ENCODE measurements at regions not wholly inside any gene's neighbourhood (a gene's known extent, or its start where the extent isn't known, plus 50 kb on each side); places are given as distances from the start of the nearest gene placed in this dataset.
"Not testable (repeated sequence)": the region's sequence is repeated elsewhere in the genome, so short reads cannot be mapped to it uniquely, and the experiment has no call there.

DNA sequence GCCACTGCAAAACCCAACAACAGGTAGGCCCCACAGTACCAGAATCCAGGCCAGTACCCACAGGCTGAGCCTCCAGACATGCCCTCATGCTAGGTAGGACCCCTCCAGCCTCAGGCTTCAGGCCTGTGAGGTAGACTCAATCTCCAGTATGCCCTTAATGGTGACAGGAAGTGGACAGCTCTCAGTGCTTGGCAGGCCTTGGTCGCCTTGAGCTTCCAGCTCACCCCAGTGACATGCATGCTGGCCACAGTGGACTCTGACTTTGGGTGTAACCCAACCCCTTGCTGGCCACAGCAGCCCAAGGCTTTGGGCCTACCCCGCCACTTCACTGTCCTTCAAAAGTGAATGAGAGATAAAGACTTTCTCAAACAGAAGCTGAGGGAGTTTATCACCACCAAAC, 324.2 kb downstream of the ANTXR2 start:
- ChIA-PET POLR2A (no interaction called here), CTCF (no interaction called here)
- no peak for DNase-seq (ENCODE audit: extremely low spot score)
- TF ChIP-seq SP1 (IDR thresholded peaks at IDR 0.05): no peak

DNA sequence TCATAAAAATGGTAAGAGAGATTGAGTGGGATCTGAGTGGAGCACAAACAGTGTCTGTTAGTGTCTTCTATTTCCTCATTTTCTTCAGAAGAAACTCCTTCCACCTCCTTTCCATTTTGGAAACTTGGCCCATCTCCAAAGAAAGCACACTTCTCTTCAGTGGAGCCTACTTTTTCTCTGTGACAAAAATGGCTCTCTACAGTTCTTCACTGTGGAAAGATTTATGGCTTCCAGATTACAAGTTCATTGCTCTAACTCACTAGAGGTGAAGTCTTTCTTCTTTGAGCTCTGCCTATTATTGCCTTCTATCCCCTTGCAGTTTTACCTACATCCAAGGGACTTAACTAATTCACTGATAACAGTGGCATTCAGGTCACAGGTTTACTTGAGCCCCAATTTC, 325.8 kb downstream of the ANTXR2 start:
- peak; percentile 11 for DNase-seq (ENCODE audit: extremely low spot score)
- POLR2A ChIA-PET: no interaction called here
- no peak for TF ChIP-seq ELF4 (IDR thresholded peaks at IDR 0.05)
- TF ChIP-seq, protein P1, sequence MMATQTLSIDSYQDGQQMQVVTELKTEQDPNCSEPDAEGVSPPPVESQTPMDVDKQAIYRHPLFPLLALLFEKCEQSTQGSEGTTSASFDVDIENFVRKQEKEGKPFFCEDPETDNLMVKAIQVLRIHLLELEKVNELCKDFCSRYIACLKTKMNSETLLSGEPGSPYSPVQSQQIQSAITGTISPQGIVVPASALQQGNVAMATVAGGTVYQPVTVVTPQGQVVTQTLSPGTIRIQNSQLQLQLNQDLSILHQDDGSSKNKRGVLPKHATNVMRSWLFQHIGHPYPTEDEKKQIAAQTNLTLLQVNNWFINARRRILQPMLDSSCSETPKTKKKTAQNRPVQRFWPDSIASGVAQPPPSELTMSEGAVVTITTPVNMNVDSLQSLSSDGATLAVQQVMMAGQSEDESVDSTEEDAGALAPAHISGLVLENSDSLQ (IDR thresholded peaks at IDR 0.05): peak; percentile 50; the same call in 1 of the 2 replicates
- CTCF ChIA-PET: interaction anchor here (0.6 kb wide), 1 partner anchor 452 kb away, joined by 3 read pairs; no protein-coding TSS in a partner anchor

DNA sequence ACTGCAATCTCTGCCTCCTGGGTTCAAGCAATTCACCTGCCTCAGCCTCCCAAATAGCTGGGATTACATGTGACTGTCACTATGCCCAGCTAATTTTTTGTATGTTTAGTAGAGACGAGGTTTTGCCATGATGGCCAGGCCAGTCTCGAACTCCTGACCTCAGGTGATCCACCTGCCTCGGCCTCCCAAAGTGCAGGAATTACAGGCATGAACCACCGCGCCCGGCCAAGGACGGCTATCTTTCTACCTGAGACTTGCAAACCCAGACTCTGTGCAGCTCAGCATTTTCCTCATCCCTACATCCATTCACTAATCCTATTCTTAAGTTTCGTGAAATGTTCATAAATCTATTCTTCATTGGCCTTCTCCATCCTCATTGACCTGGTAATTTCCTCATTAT, 330.0 kb downstream of the ANTXR2 start:
- DNase-seq (ENCODE audit: extremely low spot score): no peak
- CTCF ChIA-PET: no interaction called here
- TF ChIP-seq FOXA1 (IDR thresholded peaks at IDR 0.05) (no peak), FOXM1 (IDR thresholded peaks at IDR 0.05; ENCODE audit: borderline replicate concordance) (no peak), ARNT (IDR thresholded peaks at IDR 0.05) (no peak), BHLHE40 (IDR thresholded peaks at IDR 0.05; ENCODE audit: borderline replicate concordance) (no peak), NFRKB (IDR thresholded peaks at IDR 0.05) (no peak), ZNF384 (IDR thresholded peaks at IDR 0.05) (no peak), L3MBTL2 (conservative IDR thresholded peaks at IDR 0.05) (no peak), SP1 (IDR thresholded peaks at IDR 0.05) (no peak), ELF4 (IDR thresholded peaks at IDR 0.05) (no peak), FOXK2 (IDR thresholded peaks at IDR 0.05) (no peak), HDGF (IDR thresholded peaks at IDR 0.05; ENCODE audit: borderline replicate concordance) (no peak), TARDBP (IDR thresholded peaks at IDR 0.05) (no peak), CTBP1 (IDR thresholded peaks at IDR 0.05; ENCODE audit: borderline replicate concordance) (no peak), SUZ12 (IDR thresholded peaks at IDR 0.05) (no peak)
- TF ChIP-seq, protein P1 (IDR thresholded peaks at IDR 0.05): no peak
- POLR2A ChIA-PET: no interaction called here

DNA sequence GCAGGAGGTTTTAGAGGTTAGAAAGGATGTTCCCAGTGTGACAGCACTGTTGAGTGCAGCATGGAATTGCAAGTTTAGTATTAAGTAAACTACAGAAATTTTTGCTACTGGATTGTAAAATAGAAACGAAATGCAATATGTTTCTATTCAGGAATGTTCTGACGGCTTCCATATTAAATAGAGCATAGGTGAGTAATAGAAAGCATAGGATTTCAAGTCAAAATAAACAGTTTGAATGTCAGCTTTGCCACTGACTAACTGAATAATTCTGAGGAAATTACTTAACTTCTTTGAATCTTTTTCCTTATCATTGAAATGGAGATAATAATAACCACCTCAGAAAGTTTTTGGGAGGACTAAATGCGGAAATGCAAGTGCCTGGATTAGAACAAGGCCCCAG, 331.9 kb upstream of the GK2 start:
- CTCF ChIA-PET: no interaction called here
- TF ChIP-seq CTBP1 (IDR thresholded peaks at IDR 0.05; ENCODE audit: borderline replicate concordance): no peak
- TF ChIP-seq FOXK2 (IDR thresholded peaks at IDR 0.05): no peak
- TF ChIP-seq LEF1 (IDR thresholded peaks at IDR 0.05; ENCODE audit: borderline replicate concordance): no peak
- TF ChIP-seq L3MBTL2 (conservative IDR thresholded peaks at IDR 0.05): no peak
- no peak for TF ChIP-seq ARNT (IDR thresholded peaks at IDR 0.05)
- no peak for TF ChIP-seq SUZ12 (IDR thresholded peaks at IDR 0.05)
- no peak for TF ChIP-seq ZNF384 (IDR thresholded peaks at IDR 0.05)
- no peak for TF ChIP-seq HDGF (IDR thresholded peaks at IDR 0.05; ENCODE audit: borderline replicate concordance)
- POLR2A ChIA-PET: no interaction called here
- no peak for DNase-seq (ENCODE audit: extremely low spot score)

DNA sequence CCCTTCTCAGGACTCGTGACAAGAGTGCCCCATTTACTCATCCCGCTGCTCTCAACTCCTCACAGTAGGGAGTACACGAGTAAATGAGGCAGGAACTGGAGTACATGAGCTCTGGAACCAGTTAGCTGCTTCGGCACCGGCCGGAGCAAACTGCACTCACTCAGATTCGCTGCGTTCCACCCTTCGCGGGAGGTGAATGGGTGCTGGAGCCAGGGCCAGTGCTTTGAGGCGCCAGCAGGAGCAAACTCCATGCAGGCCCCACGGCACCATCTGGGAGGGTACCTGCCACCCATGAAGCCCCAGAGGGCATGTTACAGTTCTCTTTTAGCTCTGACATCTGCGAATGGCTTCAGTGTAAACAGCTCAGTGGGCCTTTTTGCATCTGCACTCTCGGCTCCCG, 315.5 kb upstream of the GK2 start:
- TF ChIP-seq ZNF384 (IDR thresholded peaks at IDR 0.05) (no peak), CTBP1 (IDR thresholded peaks at IDR 0.05; ENCODE audit: borderline replicate concordance) (no peak), SP1 (IDR thresholded peaks at IDR 0.05) (no peak), FOXM1 (IDR thresholded peaks at IDR 0.05; ENCODE audit: borderline replicate concordance) (no peak), ARNT (IDR thresholded peaks at IDR 0.05) (no peak), NFRKB (IDR thresholded peaks at IDR 0.05) (no peak), HDGF (IDR thresholded peaks at IDR 0.05; ENCODE audit: borderline replicate concordance) (no peak), LEF1 (IDR thresholded peaks at IDR 0.05; ENCODE audit: borderline replicate concordance) (no peak), FOXK2 (IDR thresholded peaks at IDR 0.05) (no peak), TARDBP (IDR thresholded peaks at IDR 0.05) (no peak), L3MBTL2 (conservative IDR thresholded peaks at IDR 0.05) (no peak), FOXA1 (IDR thresholded peaks at IDR 0.05) (no peak), SUZ12 (IDR thresholded peaks at IDR 0.05) (no peak), ELF4 (IDR thresholded peaks at IDR 0.05) (no peak), BHLHE40 (IDR thresholded peaks at IDR 0.05; ENCODE audit: borderline replicate concordance) (no peak)
- TF ChIP-seq, protein P1 (IDR thresholded peaks at IDR 0.05): no peak
- ChIA-PET CTCF (no interaction called here), POLR2A (no interaction called here)
- DNase-seq (ENCODE audit: extremely low spot score): no peak

DNA sequence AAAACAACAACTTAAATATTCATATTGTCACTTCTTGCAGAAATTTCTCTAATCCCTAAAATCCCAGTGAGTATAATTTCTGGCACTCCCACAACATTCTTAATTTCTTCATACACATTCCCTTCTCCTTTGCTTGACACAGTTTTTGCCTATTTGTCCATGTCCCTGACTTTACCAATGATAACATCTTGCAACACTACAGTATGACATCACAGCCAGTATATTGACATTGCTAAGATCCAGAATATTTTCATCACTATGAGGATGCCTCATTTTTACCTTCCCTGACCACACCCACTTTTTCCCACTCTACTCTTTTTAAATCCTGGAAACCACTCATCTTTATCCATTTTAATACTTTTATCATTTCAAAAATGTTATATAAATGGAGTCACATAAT, 292.3 kb upstream of the GK2 start:
- CTCF ChIA-PET: no interaction called here
- POLR2A ChIA-PET: no interaction called here
- DNase-seq (ENCODE audit: extremely low spot score): no peak
- TF ChIP-seq ARNT (IDR thresholded peaks at IDR 0.05) (no peak), CTBP1 (IDR thresholded peaks at IDR 0.05; ENCODE audit: borderline replicate concordance) (no peak), NFRKB (IDR thresholded peaks at IDR 0.05) (no peak), LEF1 (IDR thresholded peaks at IDR 0.05; ENCODE audit: borderline replicate concordance) (no peak), HDGF (IDR thresholded peaks at IDR 0.05; ENCODE audit: borderline replicate concordance) (no peak), SP1 (IDR thresholded peaks at IDR 0.05) (no peak)
- TF ChIP-seq, protein P1 (IDR thresholded peaks at IDR 0.05): no peak

DNA sequence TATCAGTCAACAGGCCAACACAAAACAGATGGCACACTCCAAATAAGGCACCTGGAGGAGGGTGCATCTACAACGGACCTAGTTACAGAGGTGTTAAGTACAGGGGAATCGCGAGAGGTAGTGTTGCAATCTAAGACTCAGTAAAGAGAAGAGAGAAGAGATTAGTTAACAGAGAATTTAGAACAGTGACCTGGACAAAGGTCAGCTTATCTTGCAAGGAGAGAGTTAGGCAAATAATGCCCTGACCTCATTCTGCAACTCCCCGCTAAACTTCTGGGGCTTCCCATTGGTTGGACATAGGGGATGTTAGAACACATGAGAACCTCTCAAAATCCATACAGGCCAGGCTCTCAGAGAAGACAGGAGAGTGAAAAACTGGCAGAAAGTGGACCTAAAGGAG, 289.4 kb upstream of the GK2 start:
- TF ChIP-seq TARDBP (IDR thresholded peaks at IDR 0.05) (no peak), SUZ12 (IDR thresholded peaks at IDR 0.05) (no peak), SP1 (IDR thresholded peaks at IDR 0.05) (no peak), FOXA1 (IDR thresholded peaks at IDR 0.05) (no peak), FOXM1 (IDR thresholded peaks at IDR 0.05; ENCODE audit: borderline replicate concordance) (no peak)
- DNase-seq (ENCODE audit: extremely low spot score): no peak
- CTCF ChIA-PET: no interaction called here
- POLR2A ChIA-PET: no interaction called here

DNA sequence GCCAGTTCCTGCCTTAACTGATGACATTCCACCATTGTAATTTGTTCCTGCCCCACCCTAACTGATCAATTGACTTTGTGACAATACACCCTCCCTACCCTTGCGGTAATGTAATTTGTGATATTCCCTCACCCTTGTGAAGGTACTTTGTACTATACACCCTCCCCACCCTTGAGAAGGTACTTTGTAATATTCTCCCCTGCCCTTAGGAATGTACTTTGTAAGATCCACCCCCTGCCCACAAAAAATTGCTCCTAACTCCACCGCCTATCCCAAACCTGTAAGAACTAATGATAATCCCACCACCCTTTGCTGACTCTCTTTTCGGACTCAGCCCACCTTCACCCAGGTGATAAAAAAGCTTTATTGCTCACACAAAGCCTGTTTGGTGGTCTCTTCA, 288.5 kb upstream of the GK2 start:
- DNase-seq (ENCODE audit: extremely low spot score); CTCF ChIA-PET: not testable (repeated sequence)

More for the DNA sequence above, 288.5 kb upstream of the GK2 start:
- POLR2A ChIA-PET: not testable (repeated sequence)

All from HEK293T (cell line).